H1 (cell line): ENCODE measurements at regions not wholly inside any gene's neighbourhood (a gene's known extent, or its start where the extent isn't known, plus 50 kb on each side); places are given as distances from the start of the nearest gene placed in this dataset.

Experiments used
- CTCF ChIA-PET: fragments of 300-600 bp; sonication (Branson Sonifier 250); formaldehyde crosslinking; loops from one replicate; lab custom pipeline; 2021; ENCODE audit not compliant: partially characterized antibody; lab: Charles Lee
- POLR2A ChIA-PET: fragments of 300-600 bp; sonication (Branson Sonifier 250); formaldehyde crosslinking; loops from one replicate; lab custom pipeline; 2021; ENCODE audit warnings: inconsistent platforms; ENCODE audit not compliant: partially characterized antibody; lab: Charles Lee
- DNase-seq, 2 experiments: peaks; one replicate each; pipeline versions ENCODE4 v3.0.0 to v3.0.0-alpha.2; 2010 to 2022; ENCODE audit warnings: low spot score in 2 of 2, low read depth in 1 of 2, mixed read lengths in 1 of 2
- FAIRE-seq: peaks from 2 replicates; lab custom pipeline; 2011; peaks lifted over from hg19 to GRCh38; lab: Jason Lieb, UNC
- H2AFZ ChIP-seq: 2 replicates; pipeline ENCODE4 v1.8.1; 2012; ENCODE audit warnings: low read length, inconsistent platforms
- H2AK5ac ChIP-seq: 2 replicates; pipeline ENCODE4 v1.6.1; 2013; ENCODE audit warnings: low read depth, low read length
- H2BK120ac ChIP-seq: replicated peaks from 2 replicates; pipeline ENCODE3; 2013; ENCODE audit warnings: low read depth, low read length, inconsistent platforms
- H2BK12ac ChIP-seq: 2 replicates; pipeline ENCODE4 v1.6.1; 2013; ENCODE audit warnings: low read depth, low read length
- H2BK15ac ChIP-seq: 2 replicates; pipeline ENCODE4 v1.6.1; 2013; ENCODE audit warnings: low read length
- H2BK20ac ChIP-seq: 2 replicates; pipeline ENCODE4 v1.6.1; 2013; ENCODE audit warnings: low read length
- H2BK5ac ChIP-seq: 2 replicates; pipeline ENCODE4 v1.6.1; 2013; ENCODE audit warnings: low read depth, low read length
- H3K14ac ChIP-seq: 2 replicates; pipeline ENCODE4 v1.6.1; 2013; ENCODE audit warnings: inconsistent platforms; ENCODE audit not compliant: insufficient read length
- H3K18ac ChIP-seq: 2 replicates; pipeline ENCODE4 v1.6.1; 2013; ENCODE audit warnings: low read length; ENCODE audit errors: extremely low read depth
- H3K23ac ChIP-seq: 2 replicates; pipeline ENCODE4 v1.6.1; 2013; ENCODE audit warnings: inconsistent platforms; ENCODE audit not compliant: insufficient read length
- H3K23me2 ChIP-seq: 2 replicates; pipeline ENCODE4 v1.6.1; 2013; ENCODE audit warnings: low read depth, low read length
- H3K27ac ChIP-seq: 2 replicates; pipeline ENCODE4 v1.6.1; 2011; ENCODE audit warnings: low read depth, low read length, inconsistent platforms
- H3K27me3 ChIP-seq, 4 experiments: replicated peaks in 1 of 4; 1 replicate in 1 of 4; 2 replicates in 3 of 4; pipeline versions ENCODE4 v1.6.1 to v1.8.1; 2011 to 2013; ENCODE audit warnings: low read length in 3 of 4, mild to moderate bottlenecking in 3 of 4, inconsistent platforms in 2 of 4, mixed read lengths in 2 of 4, moderate library complexity in 1 of 4; ENCODE audit not compliant: control insufficient read depth in 3 of 4, insufficient read depth in 3 of 4; ENCODE audit errors: extremely low read depth in 1 of 4
- H3K36me3 ChIP-seq, 4 experiments: 2 replicates each; pipeline versions ENCODE4 v1.6.1 to v1.8.1; 2011 to 2013; ENCODE audit warnings: mild to moderate bottlenecking in 4 of 4, low read length in 3 of 4, moderate library complexity in 2 of 4, control low read depth in 1 of 4, inconsistent platforms in 1 of 4; ENCODE audit not compliant: insufficient read depth in 4 of 4, control insufficient read depth in 2 of 4
- H3K4ac ChIP-seq: replicated peaks from 2 replicates; pipeline ENCODE3; 2013; ENCODE audit warnings: low read length, low read depth, mixed read lengths, inconsistent platforms; ENCODE audit not compliant: insufficient read length
- H3K4me1 ChIP-seq, 4 experiments: replicated peaks in 1 of 4; 1 replicate in 1 of 4; 2 replicates in 3 of 4; pipeline versions ENCODE4 v1.6.1 to v1.8.1; 2011 to 2013; ENCODE audit warnings: low read length in 3 of 4, inconsistent platforms in 2 of 4, mixed read lengths in 1 of 4; ENCODE audit not compliant: insufficient read depth in 4 of 4, control insufficient read depth in 3 of 4
- H3K4me2 ChIP-seq, 2 experiments: 2 replicates each; pipeline versions ENCODE4 v1.6.1 to v1.8.1; 2011 to 2013; ENCODE audit warnings: low read depth in 2 of 2, low read length in 2 of 2, control low read depth in 1 of 2, inconsistent platforms in 1 of 2, mild to moderate bottlenecking in 1 of 2; ENCODE audit not compliant: insufficient read depth in 1 of 2
- H3K4me3 ChIP-seq, 4 experiments: fragments of 200-600, 300-600 bp in 1 of 4; sonication (generic), shearing (Covaris generic), sonication (Bioruptor Twin) in 1 of 4; 2 replicates each; pipeline versions ENCODE4 v1.5.1 to v1.8.1; 2011 to 2016; ENCODE audit warnings: low read length in 4 of 4, low read depth in 3 of 4, control low read depth in 2 of 4, inconsistent platforms in 2 of 4, mild to moderate bottlenecking in 2 of 4, mixed read lengths in 1 of 4, moderate library complexity in 1 of 4; ENCODE audit not compliant: insufficient read depth in 2 of 4; ENCODE audit errors: extremely low read depth in 1 of 4
- H3K56ac ChIP-seq: replicated peaks from 2 replicates; pipeline ENCODE3; 2013; ENCODE audit warnings: low read depth, mild to moderate bottlenecking, mixed read lengths, low read length, inconsistent platforms; ENCODE audit not compliant: insufficient read length
- H3K79me1 ChIP-seq: 2 replicates; pipeline ENCODE4 v1.6.1; 2013; ENCODE audit warnings: low read depth, low read length, control low read depth
- H3K79me2 ChIP-seq, 2 experiments: 2 replicates each; pipeline versions ENCODE4 v1.6.1 to v1.8.1; 2012 to 2013; ENCODE audit warnings: low read length in 2 of 2, mild to moderate bottlenecking in 2 of 2, inconsistent platforms in 1 of 2; ENCODE audit not compliant: insufficient read depth in 2 of 2, control insufficient read depth in 1 of 2
- H3K9ac ChIP-seq, 4 experiments: replicated peaks in 1 of 4; 1 replicate in 1 of 4; 2 replicates in 3 of 4; pipeline versions ENCODE4 v1.6.1 to v1.8.1; 2011 to 2013; ENCODE audit warnings: low read depth in 3 of 4, low read length in 3 of 4, control low read depth in 2 of 4, mild to moderate bottlenecking in 2 of 4, moderate library complexity in 2 of 4, inconsistent platforms in 1 of 4; ENCODE audit errors: extremely low read depth in 1 of 4
- H3K9me3 ChIP-seq, 2 experiments: 2 replicates each; pipeline versions ENCODE4 v1.6.1 to v1.8.1; 2012 to 2013; ENCODE audit warnings: mild to moderate bottlenecking in 2 of 2, moderate library complexity in 2 of 2, control low read depth in 1 of 2, inconsistent platforms in 1 of 2, low read depth in 1 of 2, low read length in 1 of 2, mixed read lengths in 1 of 2; ENCODE audit not compliant: insufficient read depth in 2 of 2
- H4K20me1 ChIP-seq, 2 experiments: replicated peaks in 1 of 2; 2 replicates each; pipeline versions ENCODE3 to v1.8.1; 2011 to 2013; ENCODE audit warnings: inconsistent platforms in 2 of 2, low read length in 2 of 2, mild to moderate bottlenecking in 1 of 2; ENCODE audit not compliant: insufficient read depth in 2 of 2, control insufficient read depth in 1 of 2
- H4K5ac ChIP-seq: 2 replicates; pipeline ENCODE4 v1.6.1; 2013; ENCODE audit warnings: low read length, low read depth, mixed read lengths, inconsistent platforms; ENCODE audit not compliant: insufficient read length
- H4K8ac ChIP-seq: 2 replicates; pipeline ENCODE4 v1.8.0; 2013; ENCODE audit warnings: mild to moderate bottlenecking, moderate library complexity, low read length, inconsistent platforms; ENCODE audit not compliant: insufficient read depth; ENCODE audit errors: extremely low read depth
- H4K91ac ChIP-seq: replicated peaks from 2 replicates; pipeline ENCODE3; 2013; ENCODE audit warnings: low read length, mixed read lengths, inconsistent platforms; ENCODE audit not compliant: insufficient read length
- CTBP2 ChIP-seq: IDR thresholded peaks from 2 replicates; pipeline ENCODE4 v1.7.0; 2011; ENCODE audit warnings: borderline replicate concordance, mild to moderate bottlenecking, moderate library complexity, mixed read lengths, low read length; ENCODE audit not compliant: insufficient read depth, insufficient read length
- POLR2AphosphoS5 ChIP-seq: IDR thresholded peaks from 2 replicates; pipeline ENCODE4 v1.6.1; 2011; ENCODE audit warnings: low read depth, low read length
- SAP30 ChIP-seq: fragments of 300-600 bp; sonication (generic); IDR thresholded peaks from 2 replicates; pipeline ENCODE4 v1.7.1; 2012; ENCODE audit warnings: low read length, moderate library complexity, mild to moderate bottlenecking, inconsistent platforms; ENCODE audit not compliant: insufficient read depth, insufficient replicate concordance
- WGBS, 2 experiments: shearing (Covaris generic) in 1 of 2; methylation state at CpG; one replicate each; pipeline versions ENCODE4 v1.1.6 to v1.1.7; 2013 to 2015; ENCODE audit warnings: low lambda C conversion rate in 2 of 2, mixed read lengths in 2 of 2, inconsistent platforms in 1 of 2, low coverage in 1 of 2, missing lambda C conversion rate in 1 of 2; ENCODE audit not compliant: insufficient replicate concordance in 2 of 2, insufficient coverage in 1 of 2, insufficient read length in 1 of 2; ENCODE audit errors: extremely low coverage in 1 of 2, missing lambda C conversion rate in 1 of 2; 5-methylcytosine and 5-hydroxymethylcytosine counted together

- Histone ChIP-seq H2BK20ac (no peak overlapping the region), H3K9me3 (no peaks in the 10 kb centered on the region), H3K27me3 (no peaks in the 10 kb centered on the region), H3K14ac (no peak overlapping the region), H3K4me2 (no peak overlapping the region), H3K23ac (no peak overlapping the region), H3K9ac (no peak overlapping the region), H2AFZ (no peak overlapping the region), H3K23me2 (no peaks in the 10 kb centered on the region), H2BK15ac (no peak overlapping the region), H3K56ac (no peak overlapping the region), H4K8ac (no peak overlapping the region), H4K5ac (no peak overlapping the region), H3K4ac (no peak overlapping the region), H3K4me3 (no peak overlapping the region), H4K20me1 (no peaks in the 10 kb centered on the region), H2BK5ac (no peak overlapping the region), H2AK5ac (no peak overlapping the region), H3K36me3 (no peaks in the 10 kb centered on the region), H2BK12ac (no peak overlapping the region), H3K79me1 (no peaks in the 10 kb centered on the region), H2BK120ac (no peak overlapping the region), H4K91ac (no peak overlapping the region), H3K79me2 (no peaks in the 10 kb centered on the region), H3K18ac (no peak overlapping the region), H3K27ac (no peak overlapping the region), H3K4me1 (no peaks in the 10 kb centered on the region)
- no peak for DNase-seq
- POLR2A ChIA-PET: no interaction called here
- 85% methylated on average over 3 of the region's 3 CpGs; no CpG with 5 or more reads in 1 of the 2 experiments for WGBS, 2 experiments
- CTCF ChIA-PET: interaction anchor here (1.2 kb wide), 1 partner anchor 130 kb away, joined by 3 read pairs; no protein-coding TSS in a partner anchor
- no peak for FAIRE-seq
- TF ChIP-seq CTBP2 (no peak), SAP30 (no peak), POLR2AphosphoS5 (no peak)
Measured at GRCh38 chr7:13411636-13412035, 577.8 kb downstream of the ETV1 start.
